ENCODE measurements at regions not wholly inside any gene's neighbourhood (a gene's known extent, or its start where the extent isn't known, plus 50 kb on each side); places are given as distances from the start of the nearest gene placed in this dataset.

GRCh38 chr18:30889519-30890301 is 152.8 kb downstream of the DSC3 start (continued):
- TF ChIP-seq CTCF (IDR thresholded peaks at IDR 0.05; ENCODE audit: control extremely low read depth in 1 of 3, insufficient read depth in 1 of 3, low read depth in 1 of 3, low read length in 3 of 3) (peak in 2 of 3 experiments; percentile 66 to 80; a peak in 3 of 4 replicates), SIRT6 (IDR thresholded peaks at IDR 0.05; ENCODE audit: low read length) (no peak), PHF8 (conservative IDR thresholded peaks at IDR 0.05; ENCODE audit: low read depth, low read length) (no peak), CHD2 (IDR thresholded peaks at IDR 0.05; ENCODE audit: low read length) (no peak), SUZ12 (IDR thresholded peaks at IDR 0.05; ENCODE audit: low read length) (no peak), SRF (IDR thresholded peaks at IDR 0.05; ENCODE audit: low read depth, low read length) (no peak), TCF12 (IDR thresholded peaks at IDR 0.05; ENCODE audit: low read depth, low read length) (no peak), TAF1 (IDR thresholded peaks at IDR 0.05; ENCODE audit: low read depth, low read length) (no peak), HDAC2 (IDR thresholded peaks at IDR 0.05; ENCODE audit: borderline replicate concordance in 1 of 2, low read depth in 2 of 2, low read length in 2 of 2) (no peak), YY1 (IDR thresholded peaks at IDR 0.05; ENCODE audit: low read depth, low read length) (no peak), SP4 (IDR thresholded peaks at IDR 0.05; ENCODE audit: low read length) (no peak), KDM1A (IDR thresholded peaks at IDR 0.05; ENCODE audit: borderline replicate concordance, low read length) (no peak), EGR1 (IDR thresholded peaks at IDR 0.05; ENCODE audit: borderline replicate concordance, low read depth, low read length) (no peak)
